K562 (cell line): ENCODE measurements at regions not wholly inside any gene's neighbourhood (a gene's known extent, or its start where the extent isn't known, plus 50 kb on each side); places are given as distances from the start of the nearest gene placed in this dataset.

ENCODE experiments used
- ATAC-seq: fragments of 200-7000 bp; cut with Tn5 transposase; 3 replicates; pipeline ENCODE4 v1.9.1; 2020; ENCODE audit warnings: moderate library complexity
- BruUV-seq: library from RNA; stranded (reverse); fragments of 400-500 nt; replicated peaks from 2 replicates; lab custom pipeline; 2021; lab: Mats Ljungman, UMichigan
- CTCF ChIA-PET: fragments of 300-600 bp; formaldehyde crosslinking; extraction: SDS; loops from one replicate; lab custom pipeline; 2021; ENCODE audit warnings: low intra/inter-chr PET ratio; lab: Yijun Ruan, JAX
- POLR2A ChIA-PET: fragments of 300-600, 350-650 bp; sonication (Branson Sonifier 250); formaldehyde crosslinking; extraction: SDS; loops from one replicate; lab custom pipeline; 2021; ENCODE audit warnings: antibody characterized with exemption, inconsistent platforms; lab: Yijun Ruan, JAX
- DNase-seq, 4 experiments: peaks; one replicate each; pipeline versions ENCODE4 v3.0.0 to v3.0.0-alpha.2; 2011 to 2018; ENCODE audit warnings: low spot score in 3 of 4, mixed read lengths in 3 of 4; ENCODE audit errors: extremely low read depth in 1 of 4
- FAIRE-seq: peaks from 2 replicates; lab custom pipeline; 2011; peaks lifted over from hg19 to GRCh38; lab: Jason Lieb, UNC
- H2AFZ ChIP-seq: 2 replicates; pipeline ENCODE4 v1.6.0; 2011; ENCODE audit warnings: low read depth, low read length, control low read depth, inconsistent platforms
- H3K27ac ChIP-seq: fragments of 200-600 bp; 3 replicates; pipeline ENCODE4 v1.8.0; 2011; ENCODE audit warnings: low read depth, mild to moderate bottlenecking, control low read depth, inconsistent platforms, low read length, moderate library complexity, mixed read lengths; ENCODE audit errors: extremely low read depth
- H3K27me3 ChIP-seq, 2 experiments: fragments of 300-600 bp in 1 of 2; 2 replicates in 1 of 2; 3 replicates in 1 of 2; pipeline versions ENCODE4 v1.6.0 to v1.8.0; 2011; ENCODE audit warnings: inconsistent platforms in 2 of 2, low read length in 2 of 2, mild to moderate bottlenecking in 1 of 2, mixed read lengths in 1 of 2, moderate library complexity in 1 of 2; ENCODE audit not compliant: control insufficient read depth in 2 of 2, insufficient read depth in 2 of 2
- H3K36me3 ChIP-seq: fragments of 300-600 bp; 3 replicates; pipeline ENCODE4 v1.8.0; 2011; ENCODE audit warnings: mild to moderate bottlenecking, low read length, inconsistent platforms; ENCODE audit not compliant: control insufficient read depth, insufficient read depth
- H3K4me1 ChIP-seq, 2 experiments: fragments of 200-600 bp in 1 of 2; replicated peaks in 1 of 2; 2 replicates in 1 of 2; 3 replicates in 1 of 2; pipeline versions ENCODE4 v1.5.1 to v1.8.0; 2011; ENCODE audit warnings: inconsistent platforms in 2 of 2, low read length in 2 of 2, mild to moderate bottlenecking in 1 of 2, mixed read lengths in 1 of 2, moderate library complexity in 1 of 2; ENCODE audit not compliant: control insufficient read depth in 2 of 2, insufficient read depth in 2 of 2
- H3K4me2 ChIP-seq: 2 replicates; pipeline ENCODE4 v1.6.1; 2011; ENCODE audit warnings: low read length, control low read depth, inconsistent platforms, mixed read lengths; ENCODE audit not compliant: insufficient read depth
- H3K4me3 ChIP-seq: fragments of 200-600 bp; sonication (generic), shearing (Covaris generic); 2 replicates; pipeline ENCODE4 v1.5.1; 2016; ENCODE audit warnings: control low read depth, inconsistent platforms
- H3K79me2 ChIP-seq: fragments of 200-600 bp; 3 replicates; pipeline ENCODE4 v1.8.0; 2011; ENCODE audit warnings: low read length, inconsistent platforms; ENCODE audit not compliant: control insufficient read depth, insufficient read depth
- H3K9ac ChIP-seq, 2 experiments: 2 replicates each; pipeline versions ENCODE4 v1.6.0 to v1.6.1; 2011; ENCODE audit warnings: low read depth in 2 of 2, low read length in 2 of 2, control low read depth in 1 of 2, inconsistent platforms in 1 of 2, mild to moderate bottlenecking in 1 of 2, mixed read lengths in 1 of 2; ENCODE audit not compliant: insufficient read depth in 1 of 2
- H3K9me1 ChIP-seq: one replicate; pipeline ENCODE4 v1.6.0; 2011; ENCODE audit warnings: inconsistent platforms, mild to moderate bottlenecking, low read length, moderate library complexity; ENCODE audit not compliant: control insufficient read depth, insufficient read depth
- H3K9me3 ChIP-seq: replicated peaks from 2 replicates; pipeline ENCODE4 v1.5.1; 2011; ENCODE audit warnings: low read depth, low read length, inconsistent platforms; ENCODE audit not compliant: control insufficient read depth, insufficient read depth
- H4K20me1 ChIP-seq: replicated peaks from 2 replicates; pipeline ENCODE4 v1.6.1; 2011; ENCODE audit warnings: low read length, inconsistent platforms, mixed read lengths; ENCODE audit not compliant: control insufficient read depth, insufficient read depth
- C11orf30 ChIP-seq: fragments of 450-650 bp; IDR thresholded peaks from 2 replicates; pipeline ENCODE4 v1.6.1; 2016; ENCODE audit warnings: low read depth, mild to moderate bottlenecking
- CBFB ChIP-seq: sonication (generic); formaldehyde crosslinking; IDR thresholded peaks from 2 replicates; pipeline ENCODE4 v1.4.0; 2020; ENCODE audit warnings: mild to moderate bottlenecking, missing genetic modification reagents
- ESRRA ChIP-seq: fragments of 450-650 bp; IDR thresholded peaks from 2 replicates; pipeline ENCODE4 v1.6.1; 2014; ENCODE audit warnings: low read depth, mild to moderate bottlenecking, moderate library complexity, borderline replicate concordance
- HDGF ChIP-seq: fragments of 450-650 bp; IDR thresholded peaks from 2 replicates; pipeline ENCODE4 v1.6.1; 2016
- JUNB ChIP-seq: fragments of 450-650 bp; formaldehyde crosslinking; conservative IDR thresholded peaks from 2 replicates; pipeline ENCODE4 v1.4.0; 2020; ENCODE audit warnings: mild to moderate bottlenecking
- MTA2 ChIP-seq: fragments of 450-650 bp; IDR thresholded peaks from 2 replicates; pipeline ENCODE4 v1.6.1; 2016; ENCODE audit warnings: low read depth
- NFXL1 ChIP-seq: fragments of 450-650 bp; formaldehyde crosslinking; IDR thresholded peaks from 2 replicates; pipeline ENCODE4 v1.4.0; 2021; ENCODE audit warnings: mild to moderate bottlenecking
- POU5F1 ChIP-seq: fragments of 150-350 bp; IDR thresholded peaks from 2 replicates; pipeline ENCODE4 v1.6.1; 2014; ENCODE audit warnings: borderline replicate concordance, low read length, low read depth, mild to moderate bottlenecking; ENCODE audit not compliant: partially characterized antibody
- RB1 ChIP-seq: fragments of 450-650 bp; IDR thresholded peaks from 2 replicates; pipeline ENCODE4 v1.6.1; 2017; ENCODE audit warnings: low read depth, mild to moderate bottlenecking
- RBM15 ChIP-seq: fragments of 200-400 bp; formaldehyde crosslinking; IDR thresholded peaks from 2 replicates; pipeline ENCODE4 v1.6.1; 2018; ENCODE audit warnings: mild to moderate bottlenecking, low read length, moderate library complexity; ENCODE audit not compliant: insufficient read depth
- STAT5B ChIP-seq: fragments of 250-450 bp; sonication (Bioruptor Pico); IDR thresholded peaks from 2 replicates; pipeline ENCODE4 v1.8.0; 2021; ENCODE audit warnings: mild to moderate bottlenecking, inconsistent platforms
- TAF15 ChIP-seq: fragments of 200-400 bp; formaldehyde crosslinking; IDR thresholded peaks from 2 replicates; pipeline ENCODE4 v1.6.1; 2017; ENCODE audit warnings: mild to moderate bottlenecking, low read depth, low read length, moderate library complexity
- ZNF551 ChIP-seq: fragments of 250-450 bp; sonication (Bioruptor Pico); IDR thresholded peaks from 2 replicates; pipeline ENCODE4 v1.5.0; 2021; ENCODE audit warnings: mild to moderate bottlenecking, moderate library complexity
- ZNF561 ChIP-seq: fragments of 450-650 bp; formaldehyde crosslinking; conservative IDR thresholded peaks from 2 replicates; pipeline ENCODE4 v1.4.0; 2020; ENCODE audit warnings: mild to moderate bottlenecking, moderate library complexity
- ZNF583 ChIP-seq: fragments of 250-450 bp; sonication (Bioruptor Pico); IDR thresholded peaks from 2 replicates; pipeline ENCODE4 v1.4.0; 2020
- WGBS: fragments of 100-300 bp; shearing (Covaris generic); methylation state at CpG from one replicate; pipeline ENCODE4 v1.1.6; 2016; ENCODE audit warnings: low coverage, mixed read lengths; ENCODE audit not compliant: insufficient coverage; ENCODE audit errors: missing lambda C conversion rate; 5-methylcytosine and 5-hydroxymethylcytosine counted together
- in situ Hi-C: fragments of 300-500 bp; cut with MboI; formaldehyde crosslinking; loops from 4 replicates; pipeline ENCODE4 v1.15.0; 2018; ENCODE audit warnings: inconsistent platforms, mixed read lengths
- intact Hi-C: fragments of 100-400 bp; cut with micrococcal nuclease; formaldehyde crosslinking; loops from 2 replicates; pipeline ENCODE4 v1.14.2; 2022
- TF ChIP-seq, protein P1 (sequence below), 2 experiments: fragments of 450-650 bp; formaldehyde crosslinking in 1 of 2; IDR thresholded peaks; 2 replicates each; pipeline versions ENCODE4 v1.4.0 to v1.6.1; 2014 to 2020; ENCODE audit warnings: mild to moderate bottlenecking in 2 of 2, borderline replicate concordance in 1 of 2, low read depth in 1 of 2
- TF ChIP-seq, protein P2 (sequence below): sonication (generic); formaldehyde crosslinking; IDR thresholded peaks from 2 replicates; pipeline ENCODE4 v1.8.0; 2022; ENCODE audit warnings: mild to moderate bottlenecking, missing genetic modification reagents

DNA sequence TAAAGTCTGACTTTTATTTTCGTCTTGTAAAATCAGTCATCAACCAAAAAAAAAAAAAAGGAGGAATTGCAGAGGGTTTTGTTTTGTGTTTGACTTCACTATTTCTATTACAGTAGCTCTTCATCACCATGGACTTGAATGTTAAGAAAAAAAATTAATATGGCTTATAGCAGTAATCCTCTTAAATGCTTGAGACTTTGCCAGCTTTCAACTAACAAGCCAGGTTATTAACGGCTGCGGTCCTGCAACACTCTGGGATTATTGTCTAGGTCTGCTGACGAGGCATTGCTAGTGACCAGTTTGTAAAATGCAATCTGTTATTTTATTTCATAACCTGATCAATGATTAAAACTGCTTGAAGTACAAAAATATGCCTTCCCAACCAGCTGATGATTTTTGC, 647.2 kb upstream of the KLHL1 start:
- in situ Hi-C loops (no loop called here), intact Hi-C loops (no loop called here)
- Histone ChIP-seq H3K4me2 (no peak overlapping the region), H3K79me2 (no peaks in the 10 kb centered on the region), H4K20me1 (no peaks in the 10 kb centered on the region), H3K27me3 (no peaks in the 10 kb centered on the region), H3K4me1 (no peaks in the 10 kb centered on the region), H3K9me3 (no peaks in the 10 kb centered on the region; the same call in 1 of the 2 replicates), H3K9me1 (no peaks in the 10 kb centered on the region), H3K4me3 (no peak overlapping the region), H3K9ac (no peak overlapping the region), H2AFZ (no peak overlapping the region), H3K36me3 (no peaks in the 10 kb centered on the region), H3K27ac (no peak overlapping the region)
- POLR2A ChIA-PET, result no interaction called here
- ATAC-seq, result no peak
- FAIRE-seq, result no peak
- BruUV-seq, result no TSS peak
- DNase-seq, result no peak
- WGBS, result 3% methylated on average over 3 of the region's 4 CpGs
- CTCF ChIA-PET, result interaction anchor here (0.7 kb wide), 1 partner anchor 534 kb away, joined by 4 read pairs; no protein-coding TSS in a partner anchor
- no peak for TF ChIP-seq JUNB (CRISPR knock-in tag)
- TF ChIP-seq STAT5B, result no peak
- TF ChIP-seq, protein P1, sequence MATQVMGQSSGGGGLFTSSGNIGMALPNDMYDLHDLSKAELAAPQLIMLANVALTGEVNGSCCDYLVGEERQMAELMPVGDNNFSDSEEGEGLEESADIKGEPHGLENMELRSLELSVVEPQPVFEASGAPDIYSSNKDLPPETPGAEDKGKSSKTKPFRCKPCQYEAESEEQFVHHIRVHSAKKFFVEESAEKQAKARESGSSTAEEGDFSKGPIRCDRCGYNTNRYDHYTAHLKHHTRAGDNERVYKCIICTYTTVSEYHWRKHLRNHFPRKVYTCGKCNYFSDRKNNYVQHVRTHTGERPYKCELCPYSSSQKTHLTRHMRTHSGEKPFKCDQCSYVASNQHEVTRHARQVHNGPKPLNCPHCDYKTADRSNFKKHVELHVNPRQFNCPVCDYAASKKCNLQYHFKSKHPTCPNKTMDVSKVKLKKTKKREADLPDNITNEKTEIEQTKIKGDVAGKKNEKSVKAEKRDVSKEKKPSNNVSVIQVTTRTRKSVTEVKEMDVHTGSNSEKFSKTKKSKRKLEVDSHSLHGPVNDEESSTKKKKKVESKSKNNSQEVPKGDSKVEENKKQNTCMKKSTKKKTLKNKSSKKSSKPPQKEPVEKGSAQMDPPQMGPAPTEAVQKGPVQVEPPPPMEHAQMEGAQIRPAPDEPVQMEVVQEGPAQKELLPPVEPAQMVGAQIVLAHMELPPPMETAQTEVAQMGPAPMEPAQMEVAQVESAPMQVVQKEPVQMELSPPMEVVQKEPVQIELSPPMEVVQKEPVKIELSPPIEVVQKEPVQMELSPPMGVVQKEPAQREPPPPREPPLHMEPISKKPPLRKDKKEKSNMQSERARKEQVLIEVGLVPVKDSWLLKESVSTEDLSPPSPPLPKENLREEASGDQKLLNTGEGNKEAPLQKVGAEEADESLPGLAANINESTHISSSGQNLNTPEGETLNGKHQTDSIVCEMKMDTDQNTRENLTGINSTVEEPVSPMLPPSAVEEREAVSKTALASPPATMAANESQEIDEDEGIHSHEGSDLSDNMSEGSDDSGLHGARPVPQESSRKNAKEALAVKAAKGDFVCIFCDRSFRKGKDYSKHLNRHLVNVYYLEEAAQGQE (IDR thresholded peaks at IDR 0.05; ENCODE audit: borderline replicate concordance), result no peak
- TF ChIP-seq, protein P1 (CRISPR knock-in tag; IDR thresholded peaks at IDR 0.05; ENCODE audit: low read depth), result no peak
- no peak for TF ChIP-seq POU5F1
- no peak for TF ChIP-seq ESRRA
- TF ChIP-seq HDGF, result no peak
- TF ChIP-seq CBFB (CRISPR knock-in tag), result no peak
- no peak for TF ChIP-seq ZNF561 (CRISPR knock-in tag)
- TF ChIP-seq RBM15, result no peak
- TF ChIP-seq ZNF551, result no peak
- no peak for TF ChIP-seq ZNF583 (CRISPR knock-in tag)
- no peak for TF ChIP-seq NFXL1 (CRISPR knock-in tag)
- TF ChIP-seq RB1, result no peak
- TF ChIP-seq, protein P2, sequence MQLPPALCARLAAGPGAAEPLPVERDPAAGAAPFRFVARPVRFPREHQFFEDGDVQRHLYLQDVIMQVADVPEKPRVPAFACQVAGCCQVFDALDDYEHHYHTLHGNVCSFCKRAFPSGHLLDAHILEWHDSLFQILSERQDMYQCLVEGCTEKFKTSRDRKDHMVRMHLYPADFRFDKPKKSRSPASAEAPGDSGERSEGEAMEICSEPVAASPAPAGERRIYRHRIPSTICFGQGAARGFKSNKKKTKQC (CRISPR knock-in tag), result no peak
- TF ChIP-seq TAF15, result no peak
- TF ChIP-seq MTA2, result no peak
- no peak for TF ChIP-seq C11orf30
